Heart left ventricle (tissue), 16 donors: ENCODE measurements at regions not wholly inside any gene's neighbourhood (a gene's known extent, or its start where the extent isn't known, plus 50 kb on each side); places are given as distances from the start of the nearest gene placed in this dataset.

Experiments
- ATAC-seq, 4 donors: fragments of 200-7000 bp; cut with Tn5 transposase; one replicate each; pipeline ENCODE4 v1.9.1; 2020 to 2022; ENCODE audit warnings: moderate library complexity in 4 of 4, mild to moderate bottlenecking in 3 of 4, moderate number of reproducible peaks in 1 of 4
- DNase-seq, 5 donors: peaks; one replicate each; pipeline ENCODE4 v3.0.0-alpha.2; 2020
- H3K27ac ChIP-seq, 12 donors: fragments of 200-600 bp; sonication (generic) in 4 of 12; one replicate each; pipeline versions ENCODE4 v1.5.0 to v1.8.0; 2016 to 2022; ENCODE audit warnings: mild to moderate bottlenecking in 2 of 12
- H3K27me3 ChIP-seq, 9 donors: fragments of 200-600 bp; sonication (generic) in 2 of 9; one replicate each; pipeline versions ENCODE4 v1.5.1 to v1.8.0; 2016 to 2022; ENCODE audit warnings: mild to moderate bottlenecking in 3 of 9
- H3K36me3 ChIP-seq, 9 donors: fragments of 200-600 bp; sonication (generic) in 2 of 9; one replicate each; pipeline versions ENCODE4 v1.5.0 to v1.8.0; 2018 to 2022; ENCODE audit warnings: mild to moderate bottlenecking in 2 of 9
- H3K4me1 ChIP-seq, 12 donors: fragments of 200-600 bp; sonication (generic) in 4 of 12; one replicate each; pipeline versions ENCODE4 v1.5.0 to v1.8.0; 2016 to 2022; ENCODE audit warnings: mild to moderate bottlenecking in 3 of 12
- H3K4me3 ChIP-seq, 12 donors: fragments of 200-600 bp; sonication (generic) in 4 of 12; one replicate each; pipeline versions ENCODE4 v1.5.0 to v1.8.0; 2017 to 2022; ENCODE audit warnings: mild to moderate bottlenecking in 9 of 12, moderate library complexity in 4 of 12
- H3K9me3 ChIP-seq, 12 donors: fragments of 200-600 bp; sonication (generic) in 4 of 12; one replicate each; pipeline versions ENCODE4 v1.5.0 to v1.8.0; 2016 to 2022; ENCODE audit warnings: mild to moderate bottlenecking in 1 of 12
- CTCF ChIP-seq, 12 donors: fragments of 200-600 bp; sonication (generic) in 4 of 12; IDR thresholded peaks; one replicate each; pipeline versions ENCODE4 v1.5.0 to v1.8.0; 2018 to 2022; ENCODE audit warnings: antibody characterized with exemption in 12 of 12, mild to moderate bottlenecking in 5 of 12
- POLR2A ChIP-seq, 2 donors: fragments of 450-650 bp; IDR thresholded peaks; one replicate each; pipeline ENCODE4 v1.6.1; 2017; ENCODE audit warnings: antibody characterized with exemption in 2 of 2, mild to moderate bottlenecking in 2 of 2, moderate library complexity in 2 of 2
- WGBS, 4 donors: extraction: QIAGEN DNeasy Blood & Tissue Kit in 2 of 4; methylation state at CpG; one replicate each; pipeline versions ENCODE4 v1.1.5 to v1.1.7; 2013 to 2018; 5-methylcytosine and 5-hydroxymethylcytosine counted together
- intact Hi-C, 10 donors: fragments of 100-400 bp; cut with DNase I; formaldehyde crosslinking; loops; one replicate each; pipeline versions ENCODE4 v1.11.1 to v1.14.2; 2022
- donor health status: ischemic (EF 13 %, LVEDD 7.1; RV severe dilation, severe dysfunction).
- donor health status: healthy with polysubstance abuse.
- donor health status: DM: no; HTN: yes; CAD: no.
- donor health status: DM: no; HTN: no; CAD: no.
- donor health status: ischemic (EF 25% LVEDD 6.9; RV normal size, moderate dysfunction).
- donor health status: ischemic (EF 25% LVEDD 5.7; RV mildly dilated, moderate dysfunction).
- donor health status: healthy.
- donor health status: DM: yes; HTN: yes; CAD: no.
- donor health status: ischemic (EF 35%, LVEDD 5.7; RV mildly dilated, moderate dysfunction).
- donor health status: nonischemic (EF 11% LVEDD 7.7; RV severe dilation, severe dysfunction).
- donor health status: DM: yes; HTN: yes; CAD: no.
- donor health status: PGD.
- donor health status: ischemic (EF 29% LVEDD 5.4; RV normal size, mild dysfunction).
- donor health status: nonischemic (EF 23%, LVEDD 6.1; RV moderate dilation, normal function).

GRCh38 chr10:8416192-8416701 lies 361.8 kb downstream of the GATA3 start:
- peaks cover 0 to 6% (median 0%) of the 10 kb centered on the region in 12 donors for H3K9me3 ChIP-seq
- no peaks in the 10 kb centered on the region for H3K4me1 ChIP-seq
- WGBS, 4 donors: 34 to 48% (median 41%) methylated on average over 8 of the region's 8 CpGs
- no peak for ATAC-seq
- H3K4me3 ChIP-seq: no peak overlapping the region
- intact Hi-C loops: no loop called here
- peaks cover 0 to 5% (median 0%) of the 10 kb centered on the region in 9 donors for H3K27me3 ChIP-seq
- no peaks in the 10 kb centered on the region for H3K36me3 ChIP-seq
- DNase-seq: no peak
- TF ChIP-seq CTCF (IDR thresholded peaks at IDR 0.05): no peak
- TF ChIP-seq POLR2A (IDR thresholded peaks at IDR 0.05): no peak
- no peak overlapping the region for H3K27ac ChIP-seq

DNA sequence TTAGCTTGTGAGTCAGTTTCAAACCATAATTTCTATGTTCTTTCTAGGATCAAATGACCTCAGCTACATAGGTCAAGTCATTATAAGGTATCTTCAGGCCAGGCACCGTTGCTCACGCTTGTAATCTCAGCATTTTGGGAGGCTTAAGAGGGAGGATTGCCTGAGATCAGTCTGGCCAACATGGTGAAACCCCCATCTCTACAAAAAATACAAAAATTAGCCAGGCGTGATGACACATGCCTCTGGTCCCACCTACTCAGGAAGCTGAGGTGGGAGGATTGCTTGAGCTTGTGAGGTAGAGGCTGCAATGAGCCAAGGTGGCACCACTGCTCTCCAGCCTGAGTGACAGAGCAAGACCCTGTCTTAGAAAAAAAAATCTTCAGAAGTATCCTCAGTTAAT lies 362.3 kb downstream of the GATA3 start:
- DNase-seq (no peak), ATAC-seq (no peak)
- Histone ChIP-seq H3K4me3 (no peak overlapping the region), H3K9me3 (peaks cover 0 to 6% (median 0%) of the 10 kb centered on the region in 12 donors), H3K36me3 (no peaks in the 10 kb centered on the region), H3K4me1 (no peaks in the 10 kb centered on the region), H3K27ac (no peak overlapping the region), H3K27me3 (peaks cover 0 to 5% (median 0%) of the 10 kb centered on the region in 9 donors)
- intact Hi-C loops: no loop called here
- WGBS, 4 donors: 56 to 85% (median 68%) methylated on average over 3 of the region's 3 CpGs
- TF ChIP-seq POLR2A (IDR thresholded peaks at IDR 0.05) (no peak), CTCF (IDR thresholded peaks at IDR 0.05) (no peak)

- Histone ChIP-seq H3K9me3 (peaks cover 0 to 6% (median 0%) of the 10 kb centered on the region in 12 donors), H3K27me3 (peaks cover 0 to 1% (median 0%) of the 10 kb centered on the region in 9 donors), H3K27ac (no peak overlapping the region), H3K4me1 (no peaks in the 10 kb centered on the region), H3K4me3 (no peak overlapping the region), H3K36me3 (no peaks in the 10 kb centered on the region)
- ATAC-seq (no peak), DNase-seq (no peak)
- intact Hi-C loops: no loop called here
- TF ChIP-seq CTCF (IDR thresholded peaks at IDR 0.05) (no peak), POLR2A (IDR thresholded peaks at IDR 0.05) (no peak)
- 61 to 87% (median 75%) methylated on average over 1 of the region's 1 CpG for WGBS, 4 donors
Observed at GRCh38 chr10:8417631-8418030, 363.1 kb downstream of the GATA3 start.

DNA sequence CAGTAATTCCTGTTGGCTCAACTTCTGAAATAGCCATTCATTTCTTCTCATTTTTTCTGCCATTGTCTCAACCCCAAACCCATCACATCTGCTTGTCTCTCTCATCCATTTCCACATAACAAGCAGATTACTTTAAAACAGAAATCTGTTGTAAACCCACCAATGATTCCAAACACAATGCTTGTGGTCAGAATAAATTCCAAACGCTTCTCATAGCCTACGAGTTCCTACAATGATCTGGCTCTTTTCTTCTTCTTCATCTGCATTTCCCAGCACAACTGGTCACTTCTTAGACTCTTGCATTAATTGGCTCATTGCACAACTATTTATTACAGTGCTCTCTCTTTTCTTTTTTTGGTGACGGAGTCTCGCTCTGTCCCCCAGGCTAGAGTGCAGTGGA lies 364.1 kb downstream of the GATA3 start:
- DNase-seq (no peak), ATAC-seq (no peak)
- WGBS, 4 donors: 77 to 92% (median 79%) methylated on average over 4 of the region's 4 CpGs
- Histone ChIP-seq H3K9me3 (peaks cover 0 to 6% (median 0%) of the 10 kb centered on the region in 12 donors), H3K36me3 (no peaks in the 10 kb centered on the region), H3K27ac (no peak overlapping the region), H3K4me3 (no peak overlapping the region), H3K27me3 (no peaks in the 10 kb centered on the region), H3K4me1 (no peaks in the 10 kb centered on the region)
- intact Hi-C loops: no loop called here
- TF ChIP-seq POLR2A (IDR thresholded peaks at IDR 0.05) (no peak), CTCF (IDR thresholded peaks at IDR 0.05) (no peak)
